ENCODE measurements at regions not wholly inside any gene's neighbourhood (a gene's known extent, or its start where the extent isn't known, plus 50 kb on each side); places are given as distances from the start of the nearest gene placed in this dataset.
"Not testable (repeated sequence)": the region's sequence is repeated elsewhere in the genome, so short reads cannot be mapped to it uniquely, and the experiment has no call there.

DNA sequence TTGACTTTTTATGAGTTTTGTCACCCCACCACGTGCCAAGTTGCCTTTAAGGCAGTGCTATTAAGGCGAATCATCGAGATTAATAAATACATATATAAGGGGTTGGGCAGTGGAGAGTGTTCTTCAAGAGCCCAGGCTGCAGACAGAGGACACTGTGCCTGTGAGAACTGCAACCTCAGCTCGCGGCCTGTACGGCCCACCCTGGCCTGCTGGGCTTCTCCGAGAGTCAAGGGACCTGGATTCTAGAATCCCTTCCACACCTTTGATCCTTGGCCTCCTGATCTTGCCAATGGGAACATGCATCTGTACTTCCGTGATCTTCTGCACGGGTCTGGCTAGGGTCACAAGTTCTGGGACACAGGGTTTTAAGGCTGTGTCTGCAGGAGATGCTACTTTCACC is 54.5 kb downstream of the IRX5 start:
- DNase-seq: no peak

DNA sequence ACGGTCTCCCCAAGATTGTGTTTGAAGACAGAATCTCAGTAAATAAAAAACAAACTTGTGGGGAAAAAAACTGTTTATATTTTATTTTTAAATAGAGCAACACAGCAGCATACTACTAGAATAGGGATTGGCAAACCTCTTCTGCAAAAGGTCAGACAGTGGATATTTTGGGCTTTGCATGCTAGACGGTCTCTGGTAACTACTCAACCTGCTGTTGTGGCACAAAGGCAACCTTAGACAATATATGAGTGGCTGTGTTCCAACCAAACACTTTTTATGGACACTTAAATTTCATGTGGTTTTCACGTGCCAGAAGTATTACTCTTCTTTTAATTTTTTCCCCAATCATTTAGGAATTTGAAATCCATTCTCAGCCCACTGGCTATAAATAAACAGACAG is 55.0 kb downstream of the IRX5 start:
- no peak for DNase-seq

DNA sequence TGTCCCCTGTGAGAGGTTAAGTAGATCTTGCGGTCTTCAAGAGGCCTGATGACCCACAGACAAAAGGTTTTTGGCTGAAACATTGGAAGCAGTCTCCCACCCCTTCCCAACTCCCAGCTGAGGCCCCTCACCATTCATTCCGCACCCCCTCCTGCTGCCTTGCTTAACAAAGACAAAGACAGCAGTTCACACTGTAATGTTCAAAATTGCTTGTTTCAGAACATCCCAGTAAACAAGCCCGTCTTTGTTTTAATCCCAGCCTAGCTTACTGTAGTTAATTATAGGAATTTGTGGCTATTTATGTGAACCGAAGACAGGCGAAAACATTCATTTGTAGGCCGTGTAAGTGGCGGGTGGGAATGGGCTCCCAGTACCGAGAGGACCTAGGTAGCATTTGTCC is 55.7 kb downstream of the IRX5 start:
- DNase-seq: no peak

DNA sequence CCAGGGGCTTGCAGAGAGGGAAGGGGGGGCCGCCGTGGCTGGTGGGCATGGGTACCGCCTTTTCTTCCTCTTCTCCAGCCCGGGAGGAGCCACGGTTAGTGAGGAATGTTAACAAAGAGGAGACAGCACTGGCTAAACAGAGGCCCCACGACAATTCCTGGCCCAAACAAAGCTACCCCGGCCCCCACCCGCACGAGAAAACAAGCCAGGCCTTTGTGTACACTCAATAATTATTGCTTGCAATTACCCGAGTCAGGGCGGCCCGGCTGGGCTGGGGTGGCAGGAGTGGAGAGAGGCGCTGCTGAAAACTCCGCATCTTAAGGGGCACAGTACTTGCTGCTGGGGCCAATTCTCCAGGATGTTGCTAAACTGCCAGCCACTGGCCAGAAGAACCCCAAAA is 56.4 kb downstream of the IRX5 start:
- no peak for DNase-seq

DNA sequence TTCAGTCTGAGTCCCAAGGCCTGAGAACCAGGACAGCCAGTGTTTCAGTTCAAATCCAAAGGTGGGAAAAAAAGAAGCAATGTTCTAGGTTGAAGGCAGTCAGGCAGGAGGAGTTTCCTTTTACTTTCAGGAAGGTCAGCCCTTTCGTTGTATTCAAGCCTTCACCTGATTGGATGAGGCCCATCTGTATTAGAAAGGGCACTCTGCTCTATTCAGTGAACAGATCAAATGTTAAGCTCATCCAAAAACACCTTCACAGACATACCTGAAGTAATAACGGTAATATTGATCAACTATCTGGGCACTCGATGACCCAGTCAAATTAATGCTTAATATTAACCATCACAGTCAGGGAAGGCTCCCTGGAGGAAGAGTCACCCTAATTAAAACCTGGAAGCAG is 60.9 kb downstream of the IRX5 start:
- DNase-seq: no peak

DNA sequence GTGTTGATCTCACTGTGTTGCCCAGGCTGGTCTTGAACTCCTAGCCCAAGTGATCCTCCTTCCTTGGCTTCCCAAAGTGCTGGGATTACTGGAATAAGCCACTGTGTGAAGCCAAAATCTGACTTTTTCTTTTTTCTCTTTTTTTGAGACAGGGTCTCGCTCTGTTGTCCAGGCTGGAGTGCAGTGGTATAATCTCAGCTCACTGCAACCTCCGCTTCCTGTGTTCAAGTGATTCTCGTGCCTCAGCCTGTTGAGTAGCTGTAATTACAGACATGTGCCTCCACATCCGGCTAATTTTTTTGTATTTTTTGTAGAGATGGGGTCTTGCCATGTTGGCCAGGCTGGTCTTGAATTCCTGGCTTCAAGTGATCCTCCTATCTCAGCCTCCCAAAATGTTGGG is 61.3 kb downstream of the IRX5 start:
- not testable (repeated sequence) for DNase-seq

DNA sequence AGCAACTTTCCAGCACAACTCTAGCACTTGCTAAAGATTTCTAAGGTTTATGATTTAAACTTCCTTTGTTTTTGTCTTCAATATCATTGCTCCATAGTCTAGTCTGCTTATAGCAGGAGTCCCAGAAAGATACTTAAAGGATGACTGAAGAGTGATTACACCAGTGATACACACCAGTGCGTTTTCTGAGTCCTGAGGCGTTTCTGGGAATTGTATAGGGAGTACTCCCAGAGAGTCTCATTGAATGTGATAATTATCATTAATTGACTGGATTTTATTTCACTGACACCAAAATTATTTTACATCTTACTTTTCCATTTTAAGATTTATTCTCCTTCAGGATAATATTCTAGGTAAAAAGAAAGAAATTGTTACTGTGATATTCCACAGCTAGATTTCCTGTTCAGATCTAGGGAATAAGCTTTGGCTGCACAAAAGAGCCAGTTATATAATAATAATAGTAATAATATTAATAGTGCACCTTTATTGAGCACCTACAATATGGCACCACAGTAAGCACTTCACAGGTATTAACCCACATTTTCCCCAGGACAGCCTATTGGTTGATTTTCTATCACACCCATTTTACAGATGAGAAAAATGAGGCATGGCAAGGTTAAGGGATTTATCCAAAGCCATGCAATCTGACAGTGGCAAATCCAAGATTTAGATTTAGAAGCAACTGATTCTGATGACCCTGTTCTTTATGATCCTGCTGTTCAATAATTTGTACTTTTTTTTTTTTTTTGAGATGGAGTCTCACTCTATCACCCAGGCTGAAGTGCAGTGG is 62.6 kb downstream of the IRX5 start:
- no peak for DNase-seq

DNA sequence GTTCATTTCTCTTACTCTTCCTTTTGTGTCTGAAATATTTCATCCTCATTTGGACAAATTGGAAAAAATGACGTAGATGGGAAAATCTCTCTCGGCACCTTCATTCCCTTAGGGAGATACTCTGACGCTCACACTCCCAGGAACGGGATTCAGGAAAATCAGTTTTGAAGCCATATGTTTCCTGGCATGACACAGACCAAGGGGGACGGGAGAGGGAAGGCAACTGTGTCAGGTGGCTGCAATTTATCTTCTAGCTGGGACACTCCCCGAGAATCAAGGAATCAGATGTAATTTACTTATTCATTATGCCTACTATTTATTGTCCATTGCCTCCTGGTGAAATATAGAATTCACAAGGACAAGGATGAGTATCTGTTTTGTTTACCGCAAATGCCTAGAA is 65.5 kb downstream of the IRX5 start:
- no peak for DNase-seq

DNA sequence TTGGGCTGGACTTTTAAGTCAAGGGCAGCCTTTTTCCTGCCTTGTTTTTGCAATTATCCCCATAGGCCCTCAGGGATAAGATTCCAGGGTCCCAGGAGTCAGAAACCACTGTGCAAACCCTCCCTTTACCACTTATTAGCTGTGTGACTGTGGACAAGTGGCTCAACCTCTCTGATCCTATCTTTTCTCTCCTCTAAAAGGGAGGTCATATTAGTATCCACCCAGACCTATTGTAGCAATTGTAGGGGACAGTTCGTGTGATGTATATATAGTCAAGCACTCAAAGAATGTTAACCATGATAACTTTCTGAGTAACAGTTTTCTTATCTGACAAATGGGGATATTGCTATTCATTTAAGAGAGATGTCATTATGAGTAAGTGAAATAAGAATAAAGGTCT is 68.2 kb downstream of the IRX5 start:
- no peak for DNase-seq

DNA sequence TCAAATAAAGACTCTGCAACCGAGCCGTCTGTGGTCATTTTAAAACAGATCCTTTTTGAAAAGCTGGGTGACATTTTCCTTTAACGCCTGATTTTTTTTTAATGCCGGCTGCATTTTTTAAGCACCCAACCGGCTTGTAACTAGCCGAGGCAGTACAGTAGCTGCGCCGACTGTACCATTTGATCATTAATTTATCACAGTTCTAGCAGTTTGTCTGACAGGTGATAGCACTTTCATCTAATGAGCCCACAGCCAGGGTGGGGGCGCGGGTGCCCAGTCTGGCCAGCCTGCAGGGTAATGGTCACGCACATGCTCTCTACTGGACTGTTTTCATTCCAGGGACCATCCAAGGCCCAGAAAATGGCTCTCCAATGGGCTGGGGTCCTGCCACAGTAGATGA is 68.8 kb downstream of the IRX5 start:
- no peak for DNase-seq

DNA sequence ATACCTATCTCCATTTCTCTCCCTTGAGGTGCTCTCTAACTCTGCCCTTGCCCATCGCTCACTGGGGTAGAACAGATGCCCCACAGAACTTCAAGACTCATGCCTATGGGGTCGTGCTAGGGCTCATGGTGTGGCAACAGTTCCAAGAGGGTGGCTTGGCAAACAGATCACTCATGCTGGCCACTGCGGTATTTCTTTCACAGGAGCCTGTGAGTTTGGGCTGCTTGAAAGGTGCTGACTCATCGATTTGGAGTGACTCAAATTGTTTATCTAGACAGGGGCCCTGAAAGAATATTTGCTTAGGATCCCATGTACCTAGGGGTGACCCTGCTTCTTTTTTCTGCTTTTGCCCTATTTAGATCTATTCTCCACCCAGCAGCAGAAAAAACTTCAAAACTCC is 69.9 kb downstream of the IRX5 start:
- DNase-seq: no peak

DNA sequence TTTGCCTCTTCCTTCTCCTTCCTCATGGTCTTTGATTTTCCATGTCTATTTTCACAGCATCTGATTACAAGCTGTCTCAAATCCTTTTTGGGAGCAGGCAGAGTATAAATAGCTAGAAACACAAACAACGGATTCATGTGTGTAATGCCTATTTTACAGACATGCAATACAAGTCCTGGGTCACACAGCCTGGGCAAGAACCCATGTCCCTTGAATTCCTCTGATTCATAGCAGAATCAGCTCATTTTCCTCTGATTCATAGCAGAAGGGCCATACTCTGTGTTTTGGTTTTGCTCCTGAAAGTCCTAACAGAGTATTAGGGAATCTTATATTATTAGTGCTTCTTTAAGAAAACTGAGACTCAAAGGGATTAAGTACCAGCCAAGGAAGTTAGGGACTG is 71.3 kb downstream of the IRX5 start:
- no peak for DNase-seq

DNA sequence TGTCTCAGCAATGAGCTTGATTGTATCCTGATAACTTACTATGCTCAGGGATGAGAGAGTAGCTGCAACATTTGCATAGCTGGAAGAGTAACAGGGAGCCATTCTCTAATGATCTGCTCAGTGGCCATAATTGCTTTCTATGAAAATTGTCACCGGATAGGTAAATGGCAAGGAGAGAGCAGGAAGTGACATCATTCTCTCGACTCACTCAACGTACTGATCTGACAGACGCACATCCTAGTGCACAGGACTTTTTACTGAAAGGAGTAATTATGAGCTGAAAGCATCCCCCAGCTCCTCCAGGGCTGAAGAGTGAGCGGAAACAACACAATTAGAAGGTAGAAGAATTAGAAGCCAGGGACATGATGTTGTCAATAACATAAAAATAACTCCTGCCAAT is 71.8 kb downstream of the IRX5 start:
- no peak for DNase-seq

DNA sequence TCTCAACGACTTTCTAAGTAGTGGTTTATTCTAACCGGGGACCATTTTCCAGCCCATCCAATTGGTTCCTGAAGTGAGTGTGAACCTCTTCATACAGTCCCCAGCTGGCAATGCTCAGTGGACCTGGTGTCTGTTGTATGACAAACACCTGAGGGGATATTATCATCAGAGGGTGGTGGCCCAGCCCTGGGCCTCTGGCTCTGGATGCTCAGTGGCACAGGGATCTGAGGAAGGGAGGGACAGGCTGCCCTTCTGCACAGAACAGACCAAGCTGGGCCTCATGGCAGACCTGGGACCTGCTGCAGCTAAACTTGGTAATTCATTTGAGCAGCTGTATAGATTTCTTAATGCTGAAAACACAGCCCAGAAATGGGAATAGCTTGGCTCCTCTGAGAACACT is 72.6 kb downstream of the IRX5 start:
- no peak for DNase-seq

DNA sequence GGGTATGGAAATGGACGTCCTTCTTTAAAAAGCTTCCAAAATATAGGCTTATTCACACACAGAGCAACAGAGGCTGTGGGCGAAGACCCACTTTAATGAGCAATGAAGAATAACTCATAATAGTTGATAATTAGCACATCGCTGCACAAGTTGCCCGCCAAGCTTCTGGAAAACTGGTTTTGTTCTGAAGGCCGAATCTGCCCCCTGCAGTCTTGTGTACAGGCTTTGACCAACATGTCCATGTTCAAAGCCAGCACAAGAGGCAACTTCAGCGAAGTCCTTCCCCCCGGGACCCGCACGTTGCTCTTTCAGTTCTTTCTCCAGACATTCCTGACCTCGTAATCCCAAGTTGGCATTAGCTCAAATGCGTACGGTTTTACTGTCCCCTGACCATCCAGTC is 73.3 kb downstream of the IRX5 start:
- DNase-seq: no peak

DNA sequence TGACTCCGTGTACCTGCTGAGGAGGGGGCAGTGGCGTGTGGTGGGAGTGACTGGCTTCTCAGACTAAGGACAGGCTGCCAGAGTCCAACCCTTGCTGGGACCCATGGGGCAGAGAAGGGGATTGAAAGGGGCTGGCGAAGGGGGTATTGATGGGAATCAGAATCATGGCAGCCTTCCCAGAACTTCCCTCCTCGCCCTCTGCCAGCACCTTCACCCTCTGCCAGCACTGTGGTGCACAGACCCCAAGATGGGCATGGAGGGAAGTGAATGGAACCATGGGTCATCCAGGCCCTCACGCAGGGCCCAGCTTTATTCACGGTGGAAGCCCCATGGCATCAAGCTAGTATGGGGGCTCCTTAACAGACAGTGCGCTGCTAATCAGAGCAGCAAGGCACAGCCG is 76.8 kb downstream of the IRX5 start:
- no peak for DNase-seq

DNA sequence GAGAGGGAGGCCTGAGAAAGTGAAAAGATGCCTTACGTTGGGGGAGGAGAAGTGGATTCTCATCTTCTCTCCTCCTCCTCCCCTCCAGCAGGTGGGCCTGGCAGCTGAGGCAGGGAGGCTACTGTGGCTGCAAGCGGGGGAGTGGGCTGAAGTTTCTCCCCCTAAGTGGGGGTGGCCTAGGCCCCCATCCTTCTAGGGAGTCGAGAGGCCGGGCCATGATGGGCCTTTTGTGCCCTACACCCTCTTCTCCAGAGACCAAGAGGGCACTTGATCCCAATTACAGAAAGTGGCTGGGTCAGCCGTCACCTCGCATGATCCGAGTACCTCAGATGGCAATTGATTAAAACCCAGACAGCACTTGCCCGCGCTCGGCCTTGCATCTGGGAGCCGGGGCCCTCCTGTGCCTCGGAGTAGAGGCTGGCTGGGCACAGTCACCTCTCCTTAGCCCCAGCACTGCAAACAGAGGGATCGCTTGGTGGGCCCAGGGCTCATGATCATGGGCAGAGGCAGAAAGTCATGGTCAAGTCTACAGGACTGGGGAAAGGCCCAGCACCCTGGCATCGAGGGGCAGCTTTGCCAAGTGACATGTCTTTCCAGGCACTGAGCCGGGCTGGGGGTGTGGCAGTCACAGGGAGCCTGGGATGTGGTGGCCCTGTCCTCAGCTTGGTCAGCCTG is 78.3 kb downstream of the IRX5 start:
- DNase-seq: no peak

DNA sequence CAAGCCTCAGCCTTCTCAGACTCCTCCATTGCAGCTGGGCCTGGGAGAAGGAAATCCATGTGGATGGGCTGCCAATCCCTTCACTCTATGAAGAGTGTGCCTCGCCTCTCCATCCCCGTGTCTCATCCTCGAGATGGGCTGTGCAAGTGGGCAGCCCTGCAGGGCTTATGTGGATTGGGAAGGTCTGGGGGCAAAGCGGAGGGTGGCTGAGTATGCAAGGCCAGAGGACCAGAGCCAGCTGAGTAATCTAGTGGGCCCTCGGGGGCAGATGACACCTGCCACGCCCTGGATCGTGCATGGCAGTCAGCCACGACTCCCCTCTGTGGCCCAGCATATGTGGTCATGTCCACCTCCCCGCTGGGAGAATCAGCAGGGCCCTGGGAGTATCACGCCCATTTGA is 78.9 kb downstream of the IRX5 start:
- DNase-seq: no peak

DNA sequence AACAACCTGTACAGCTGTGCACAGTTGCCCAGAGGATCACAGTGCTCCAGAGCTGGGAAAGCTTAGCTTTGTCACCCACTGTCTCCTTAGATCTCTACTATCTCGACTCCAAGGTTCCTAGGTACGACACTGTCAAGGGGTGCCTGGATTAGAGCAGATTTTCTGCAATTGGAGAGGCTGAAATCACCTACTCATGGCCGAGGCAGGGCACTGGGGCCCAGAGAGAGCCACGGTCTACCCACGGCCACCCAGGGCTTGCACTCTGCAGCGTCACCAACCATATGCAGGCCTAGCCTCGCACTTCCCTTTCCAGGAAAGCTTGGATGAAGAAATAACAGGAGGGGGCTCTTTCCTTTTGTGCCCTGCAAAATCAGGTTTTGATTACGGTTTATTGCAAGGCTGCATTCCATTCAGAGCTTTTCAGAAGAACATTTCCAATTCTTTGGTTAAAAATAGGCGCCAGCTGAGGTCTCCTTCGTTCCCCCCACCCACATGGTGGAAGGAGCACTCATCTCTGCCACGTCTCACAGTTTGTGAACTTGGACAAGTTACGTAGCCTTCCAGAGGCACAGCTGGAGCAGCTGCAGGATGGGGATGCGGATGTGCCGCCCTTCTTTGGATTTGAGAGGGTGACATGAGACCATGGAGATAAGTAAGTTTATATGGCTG is 80.0 kb downstream of the IRX5 start:
- DNase-seq: no peak

DNA sequence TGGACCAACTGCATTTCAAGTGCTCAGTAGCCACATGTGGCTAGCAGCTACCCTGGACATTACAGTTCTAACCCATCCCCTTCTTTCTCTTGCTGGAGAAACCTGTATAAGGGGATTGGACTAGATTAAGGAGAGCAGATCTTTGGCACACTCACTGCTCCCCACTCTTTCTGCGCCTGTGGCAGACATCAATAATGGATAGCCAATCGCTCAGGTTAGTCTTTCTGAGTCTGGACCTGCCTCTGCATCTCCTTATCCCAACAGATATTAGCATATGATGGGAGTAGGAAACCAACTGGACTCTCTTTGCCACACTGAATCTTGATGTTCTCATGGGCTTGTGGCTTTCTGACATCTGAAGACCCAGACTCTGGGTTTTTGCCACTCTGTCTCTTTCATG is 81.7 kb downstream of the IRX5 start:
- DNase-seq: no peak

DNA sequence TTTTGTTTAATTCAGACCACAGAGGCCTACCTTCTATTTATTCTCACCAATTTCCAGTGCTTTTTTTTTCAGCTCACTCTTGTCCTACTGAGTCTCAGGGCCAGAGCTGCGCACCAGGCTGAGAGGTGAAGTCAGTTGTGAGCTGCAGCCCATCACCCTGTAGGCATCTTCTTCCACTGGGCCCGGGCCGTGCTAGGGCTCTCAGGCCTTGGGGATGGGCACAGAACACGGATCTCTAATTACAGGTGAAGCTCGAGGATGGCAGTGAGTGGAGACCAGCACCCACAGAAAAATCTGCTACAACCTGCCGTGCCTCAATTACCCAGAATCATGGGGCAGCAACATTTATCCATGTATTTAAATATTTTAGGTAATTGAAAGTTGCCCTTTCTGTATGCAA is 82.1 kb downstream of the IRX5 start:
- DNase-seq: no peak

DNA sequence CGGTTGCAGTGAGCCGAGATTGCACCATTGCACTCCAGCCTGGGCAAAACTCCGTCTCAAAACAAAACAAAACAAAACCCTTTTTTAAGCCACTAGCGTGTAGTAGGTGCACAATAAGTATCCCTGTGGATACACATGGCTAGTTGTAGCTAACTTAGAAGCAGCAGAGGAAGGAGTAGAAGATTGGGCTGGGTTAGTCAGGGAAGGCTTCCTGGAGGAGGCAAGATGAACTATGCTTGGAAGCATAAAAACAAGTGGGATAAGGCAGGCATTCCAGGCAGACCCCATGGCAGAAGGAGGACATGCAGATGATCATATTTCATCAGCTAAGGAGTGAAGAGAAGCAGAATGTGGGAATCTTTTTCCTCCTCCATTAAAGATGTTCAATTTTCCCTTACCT is 83.4 kb downstream of the IRX5 start:
- DNase-seq: no peak

DNA sequence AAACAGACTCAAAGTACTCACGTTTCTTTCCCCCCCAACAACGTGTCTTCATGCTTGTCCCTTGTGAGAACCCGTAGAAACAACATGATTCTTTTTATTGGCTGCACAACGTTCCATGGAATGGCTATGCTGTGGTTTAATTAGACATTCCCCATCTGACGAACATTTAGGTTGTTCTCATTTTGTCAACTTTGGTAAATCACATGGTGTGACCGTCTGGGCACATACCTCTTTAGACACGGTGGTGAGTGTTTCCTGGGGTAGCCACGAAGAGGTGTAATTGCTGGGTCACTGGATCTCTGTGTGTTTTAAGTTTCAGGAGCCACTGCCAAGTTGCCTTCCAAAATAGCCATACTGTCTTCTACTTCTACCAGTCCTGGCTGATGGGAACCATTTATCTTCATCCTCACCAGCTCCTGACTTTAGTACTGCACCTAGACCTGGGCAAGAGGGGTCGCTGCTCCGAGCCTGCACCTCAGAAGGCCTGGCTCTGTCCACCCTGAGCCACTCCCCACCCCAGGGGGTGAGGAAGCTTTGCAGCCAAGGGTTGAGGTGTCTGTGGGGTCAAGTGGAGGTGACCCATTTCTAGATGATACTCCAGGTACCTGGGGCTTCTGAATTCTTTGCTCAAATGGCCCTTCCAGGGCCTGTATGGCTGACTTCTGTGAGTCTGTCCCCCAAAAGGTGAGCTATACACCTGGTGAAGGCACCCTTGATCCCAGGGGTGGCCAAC is 84.7 kb downstream of the IRX5 start:
- no peak for DNase-seq

DNA sequence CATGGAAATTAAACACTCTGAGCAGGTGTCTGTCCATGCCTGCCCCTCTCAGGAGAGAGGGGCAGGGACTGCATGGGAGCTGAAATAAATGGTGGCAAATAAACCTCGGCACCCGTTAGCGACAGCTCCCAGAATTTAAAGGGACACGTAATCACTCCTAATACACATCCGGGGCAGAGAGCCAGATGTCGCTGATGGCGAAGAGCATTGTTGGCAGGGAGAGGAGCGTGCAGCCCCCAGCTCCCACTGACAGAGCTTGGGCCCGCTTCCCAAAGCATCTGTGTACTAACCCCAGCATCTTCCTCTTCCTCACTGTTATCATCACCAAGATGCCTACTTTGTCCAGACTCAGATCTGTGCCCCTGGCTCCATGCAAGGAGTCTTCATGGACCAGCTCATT is 85.8 kb downstream of the IRX5 start:
- no peak for DNase-seq
